Bronchial epithelial cell (primary cell): ENCODE measurements at regions not wholly inside any gene's neighbourhood (a gene's known extent, or its start where the extent isn't known, plus 50 kb on each side); places are given as distances from the start of the nearest gene placed in this dataset.

Experiments used
- DNase-seq: peaks from one replicate; pipeline ENCODE4 v3.0.0-alpha.2; 2010; ENCODE audit warnings: low read depth
- FAIRE-seq: peaks from 2 replicates; lab custom pipeline; 2011; peaks lifted over from hg19 to GRCh38; lab: Jason Lieb, UNC
- H3K27me3 ChIP-seq: 2 replicates; pipeline ENCODE4 v1.5.1; 2011; ENCODE audit warnings: low read length; ENCODE audit not compliant: control insufficient read depth, insufficient read depth
- H3K36me3 ChIP-seq: 2 replicates; pipeline ENCODE4 v1.5.1; 2011; ENCODE audit warnings: low read length; ENCODE audit not compliant: control insufficient read depth, insufficient read depth
- H3K4me3 ChIP-seq: 2 replicates; pipeline ENCODE4 v1.5.1; 2011; ENCODE audit warnings: mild to moderate bottlenecking, low read depth, low read length, control low read depth
- CTCF ChIP-seq: IDR thresholded peaks from 2 replicates; pipeline ENCODE4 v1.5.1; 2011; ENCODE audit warnings: mild to moderate bottlenecking, moderate library complexity, low read length, control low read depth, inconsistent platforms; ENCODE audit not compliant: insufficient read depth, severe bottlenecking

GRCh38 chr7:106183952-106184351 lies 71.8 kb upstream of the SYPL1 start:
- Histone ChIP-seq H3K27me3 (no peaks in the 10 kb centered on the region), H3K36me3 (no peaks in the 10 kb centered on the region), H3K4me3 (no peak overlapping the region)
- FAIRE-seq (no peak), DNase-seq (no peak)
- TF ChIP-seq CTCF = no peak

- Histone ChIP-seq H3K27me3 (no peaks in the 10 kb centered on the region), H3K36me3 (no peaks in the 10 kb centered on the region), H3K4me3 (no peak overlapping the region)
- DNase-seq = no peak
- no peak for FAIRE-seq
- TF ChIP-seq CTCF = no peak
Observed at GRCh38 chr7:106182904-106183303, 70.8 kb upstream of the SYPL1 start.

GRCh38 chr7:106181658-106182265 lies 69.7 kb upstream of the SYPL1 start:
- DNase-seq (no peak), FAIRE-seq (no peak)
- no peaks in the 10 kb centered on the region for H3K27me3 ChIP-seq
- no peak overlapping the region for H3K4me3 ChIP-seq
- no peaks in the 10 kb centered on the region for H3K36me3 ChIP-seq
- no peak for TF ChIP-seq CTCF

- DNase-seq (no peak), FAIRE-seq (no peak)
- no peak for TF ChIP-seq CTCF
Observed at GRCh38 chr7:106180721-106181120, 68.6 kb upstream of the SYPL1 start.

GRCh38 chr7:106179256-106179655 lies 67.1 kb upstream of the SYPL1 start:
- H3K36me3 ChIP-seq = no peaks in the 10 kb centered on the region
- FAIRE-seq (no peak), DNase-seq (no peak)
- TF ChIP-seq CTCF = no peak
- H3K4me3 ChIP-seq = no peak overlapping the region
- no peaks in the 10 kb centered on the region for H3K27me3 ChIP-seq

More at GRCh38 chr7:106180721-106181120, 68.6 kb upstream of the SYPL1 start:
- no peaks in the 10 kb centered on the region for H3K36me3 ChIP-seq
- no peak overlapping the region for H3K4me3 ChIP-seq
- no peaks in the 10 kb centered on the region for H3K27me3 ChIP-seq

GRCh38 chr7:106178593-106179134 lies 66.6 kb upstream of the SYPL1 start:
- FAIRE-seq (no peak), DNase-seq (peak; percentile 42)
- no peak overlapping the region for H3K4me3 ChIP-seq
- H3K36me3 ChIP-seq = no peaks in the 10 kb centered on the region
- TF ChIP-seq CTCF = peak; percentile 38
- no peaks in the 10 kb centered on the region for H3K27me3 ChIP-seq
